Mucosa of rectum (tissue), 2 donors: ENCODE measurements at regions not wholly inside any gene's neighbourhood (a gene's known extent, or its start where the extent isn't known, plus 50 kb on each side); places are given as distances from the start of the nearest gene placed in this dataset.

Source experiments
- H3K27ac ChIP-seq, 2 donors: one replicate each; pipeline ENCODE4 v1.7.0; 2013; ENCODE audit warnings: inconsistent platforms in 2 of 2, low read depth in 2 of 2, low read length in 2 of 2
- H3K27me3 ChIP-seq, 2 donors: one replicate each; pipeline ENCODE4 v1.7.0; 2013; ENCODE audit warnings: low read length in 2 of 2; ENCODE audit not compliant: control insufficient read depth in 2 of 2, insufficient read depth in 2 of 2
- H3K36me3 ChIP-seq, 2 donors: one replicate each; pipeline ENCODE4 v1.7.0; 2013; ENCODE audit warnings: low read length in 2 of 2; ENCODE audit not compliant: control insufficient read depth in 2 of 2, insufficient read depth in 2 of 2
- H3K4me1 ChIP-seq, 2 donors: one replicate each; pipeline ENCODE4 v1.7.0; 2013; ENCODE audit warnings: low read length in 2 of 2, mild to moderate bottlenecking in 1 of 2; ENCODE audit not compliant: control insufficient read depth in 2 of 2, insufficient read depth in 2 of 2
- H3K4me3 ChIP-seq, 2 donors: one replicate each; pipeline ENCODE4 v1.7.0; 2013; ENCODE audit warnings: low read length in 2 of 2
- H3K9ac ChIP-seq, 2 donors: one replicate each; pipeline ENCODE4 v1.7.0; 2013; ENCODE audit warnings: low read length in 2 of 2, low read depth in 1 of 2, mild to moderate bottlenecking in 1 of 2
- H3K9me3 ChIP-seq, 2 donors: one replicate each; pipeline ENCODE4 v1.7.0; 2013; ENCODE audit warnings: low read length in 2 of 2; ENCODE audit not compliant: control insufficient read depth in 2 of 2
- donor health status: healthy.
- donor health status: Normal muscosa, but diverticular disease.

DNA sequence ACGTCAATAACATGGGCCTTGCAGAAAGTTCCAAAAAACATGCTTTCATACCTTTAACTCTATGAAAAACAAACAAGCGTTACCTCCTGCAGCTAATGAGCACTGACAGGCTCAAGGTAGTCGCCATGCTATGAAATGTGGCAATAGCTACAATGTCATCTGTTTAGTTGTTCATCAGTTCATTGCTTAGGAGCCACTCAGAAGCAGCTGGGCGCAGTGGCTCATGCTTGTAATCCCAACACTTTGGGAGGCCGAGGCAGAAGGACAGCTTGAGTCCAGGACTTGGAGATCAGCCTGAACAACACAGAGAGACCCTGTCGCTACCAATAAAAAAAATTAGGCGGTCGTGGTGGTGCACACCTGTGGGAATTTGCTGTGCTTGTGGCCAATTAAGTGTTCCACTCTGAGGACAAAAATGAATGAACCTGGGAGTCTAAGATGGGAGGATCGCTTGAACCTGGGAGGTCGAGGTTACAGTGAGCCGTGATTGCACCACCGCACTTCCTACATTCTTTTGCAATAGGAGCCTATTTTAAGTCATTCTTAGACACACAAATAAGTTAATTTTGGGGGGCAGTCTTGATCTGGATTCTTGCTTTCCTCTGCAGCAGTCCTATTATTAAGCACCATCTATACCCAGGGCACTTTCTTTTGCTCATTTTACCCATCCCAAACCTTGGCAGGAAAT lies 276.2 kb upstream of the KLF14 start:
- Histone ChIP-seq H3K36me3 (no peaks in the 10 kb centered on the region), H3K27me3 (no peaks in the 10 kb centered on the region), H3K27ac (no peak overlapping the region), H3K4me1 (peaks cover 19 to 29% of the 10 kb centered on the region in 2 donors), H3K9ac (no peak overlapping the region), H3K4me3 (no peak overlapping the region), H3K9me3 (no peaks in the 10 kb centered on the region)

GRCh38 chr7:131010717-131011431 lies 276.9 kb upstream of the KLF14 start:
- Histone ChIP-seq H3K27ac (no peak overlapping the region), H3K27me3 (no peaks in the 10 kb centered on the region), H3K4me3 (no peak overlapping the region), H3K9ac (no peak overlapping the region), H3K36me3 (no peaks in the 10 kb centered on the region), H3K4me1 (peaks cover 19 to 27% of the 10 kb centered on the region in 2 donors), H3K9me3 (no peaks in the 10 kb centered on the region)

DNA sequence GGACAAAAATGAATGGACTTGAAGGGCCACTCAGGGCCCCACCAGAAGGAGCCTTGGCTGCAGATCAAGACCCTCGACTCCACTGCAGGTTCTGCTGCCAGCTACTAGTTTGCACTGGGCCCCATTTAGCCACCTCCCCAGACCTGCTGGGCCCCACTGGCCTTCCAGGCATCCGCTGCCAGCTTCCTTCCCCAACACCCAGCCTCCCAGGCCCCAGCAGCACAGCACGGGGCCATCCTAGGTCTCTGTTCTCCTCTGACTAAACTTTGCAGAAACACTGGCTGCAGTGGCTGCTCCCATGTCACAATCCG lies 277.4 kb upstream of the KLF14 start:
- Histone ChIP-seq H3K4me1 (peaks cover 19 to 24% of the 10 kb centered on the region in 2 donors), H3K36me3 (no peaks in the 10 kb centered on the region), H3K9me3 (no peaks in the 10 kb centered on the region), H3K27me3 (no peaks in the 10 kb centered on the region), H3K27ac (no peak overlapping the region), H3K4me3 (no peak overlapping the region), H3K9ac (no peak overlapping the region)

GRCh38 chr7:131011976-131012375 lies 278.0 kb upstream of the KLF14 start:
- H3K27me3 ChIP-seq, result no peaks in the 10 kb centered on the region
- H3K4me1 ChIP-seq, result peaks cover 16 to 18% of the 10 kb centered on the region in 2 donors
- H3K27ac ChIP-seq, result peak overlapping the region in 1 of 2 donors; percentile 5
- H3K4me3 ChIP-seq, result no peak overlapping the region
- H3K9me3 ChIP-seq, result no peaks in the 10 kb centered on the region
- H3K36me3 ChIP-seq, result no peaks in the 10 kb centered on the region
- H3K9ac ChIP-seq, result no peak overlapping the region

DNA sequence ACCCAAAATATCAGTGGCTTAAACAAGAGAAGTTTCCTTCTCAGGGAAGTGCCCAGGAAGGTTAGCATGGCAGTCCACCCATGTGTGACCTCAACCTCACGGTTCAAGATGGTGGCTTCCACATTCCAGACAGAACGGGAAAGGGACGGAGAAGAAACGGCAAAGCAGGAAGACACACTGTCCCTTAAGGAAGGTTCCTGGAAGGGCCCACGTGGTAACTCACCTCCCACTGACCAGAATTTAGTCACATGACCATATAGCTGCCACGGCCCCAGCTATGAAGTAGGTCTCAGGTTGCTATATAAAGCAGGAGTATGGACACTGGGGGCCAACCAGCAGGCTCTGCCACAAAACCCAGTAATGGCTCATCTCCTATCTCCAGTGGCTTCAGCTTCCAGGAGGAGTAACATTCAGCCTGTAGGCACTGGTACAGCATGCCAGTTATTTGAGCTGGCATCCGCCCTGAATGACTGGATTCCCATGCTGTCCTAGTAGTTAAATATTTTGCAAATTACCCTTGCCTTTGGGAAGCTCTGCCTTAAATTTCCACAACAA lies 278.5 kb upstream of the KLF14 start:
- H3K27ac ChIP-seq, result peak overlapping the region; percentile 5 to 17
- no peak overlapping the region for H3K9ac ChIP-seq
- peaks cover 12 to 16% of the 10 kb centered on the region in 2 donors for H3K4me1 ChIP-seq
- no peaks in the 10 kb centered on the region for H3K27me3 ChIP-seq
- H3K36me3 ChIP-seq, result no peaks in the 10 kb centered on the region
- H3K4me3 ChIP-seq, result no peak overlapping the region
- H3K9me3 ChIP-seq, result no peaks in the 10 kb centered on the region

GRCh38 chr7:131013716-131014115 lies 279.7 kb upstream of the KLF14 start:
- no peaks in the 10 kb centered on the region for H3K36me3 ChIP-seq
- peaks cover 4 to 14% of the 10 kb centered on the region in 2 donors for H3K4me1 ChIP-seq
- no peaks in the 10 kb centered on the region for H3K9me3 ChIP-seq
- H3K27ac ChIP-seq, result no peak overlapping the region
- H3K9ac ChIP-seq, result no peak overlapping the region
- H3K4me3 ChIP-seq, result no peak overlapping the region
- no peaks in the 10 kb centered on the region for H3K27me3 ChIP-seq

DNA sequence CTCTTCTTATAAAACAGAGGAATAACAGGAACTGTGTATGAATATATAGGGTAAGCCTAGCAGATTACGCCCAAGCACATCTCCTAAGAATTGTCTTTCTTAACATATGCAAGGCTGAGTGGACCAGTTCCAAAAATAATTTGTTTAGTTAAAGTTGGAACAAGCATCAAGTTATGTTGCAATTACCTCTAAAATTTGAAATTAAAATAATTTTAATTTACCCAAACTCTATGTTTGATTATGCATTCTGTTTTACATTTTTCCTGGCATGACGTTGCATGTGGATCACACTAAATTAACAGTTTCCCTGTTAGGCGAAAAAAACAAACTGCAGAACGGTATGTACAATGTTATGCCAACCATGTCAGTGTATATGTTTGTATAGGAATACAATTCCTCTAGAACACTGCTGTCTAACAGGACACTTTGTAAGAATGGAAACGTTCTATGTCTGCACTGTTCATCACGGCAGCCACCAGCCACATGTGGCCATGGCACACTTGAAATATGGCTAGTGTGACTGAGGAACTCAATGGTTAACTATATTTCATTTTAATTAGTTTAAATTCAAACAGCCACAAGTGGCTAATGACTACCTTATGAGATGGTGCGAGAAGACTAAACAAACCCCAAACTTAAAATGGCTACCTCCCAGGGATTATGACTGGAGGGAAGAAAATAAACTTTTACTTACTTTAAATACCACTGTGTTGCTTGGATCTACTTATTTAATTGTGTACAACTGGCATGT lies 281.1 kb upstream of the KLF14 start:
- Histone ChIP-seq H3K27ac (no peak overlapping the region), H3K9me3 (no peaks in the 10 kb centered on the region), H3K9ac (no peak overlapping the region), H3K4me1 (peaks cover 4 to 14% of the 10 kb centered on the region in 2 donors), H3K4me3 (no peak overlapping the region), H3K36me3 (no peaks in the 10 kb centered on the region), H3K27me3 (no peaks in the 10 kb centered on the region)

GRCh38 chr7:131015657-131015958 lies 281.6 kb upstream of the KLF14 start:
- no peaks in the 10 kb centered on the region for H3K36me3 ChIP-seq
- no peak overlapping the region for H3K27ac ChIP-seq
- H3K27me3 ChIP-seq, result no peaks in the 10 kb centered on the region
- H3K9me3 ChIP-seq, result no peaks in the 10 kb centered on the region
- no peak overlapping the region for H3K4me3 ChIP-seq
- no peak overlapping the region for H3K9ac ChIP-seq
- H3K4me1 ChIP-seq, result peaks cover 4 to 14% of the 10 kb centered on the region in 2 donors

- Histone ChIP-seq H3K9ac (no peak overlapping the region), H3K4me1 (peaks cover 3 to 12% of the 10 kb centered on the region in 2 donors), H3K27me3 (no peaks in the 10 kb centered on the region), H3K27ac (no peak overlapping the region), H3K36me3 (no peaks in the 10 kb centered on the region), H3K9me3 (no peaks in the 10 kb centered on the region), H3K4me3 (no peak overlapping the region)
These were observed 282.2 kb upstream of the KLF14 start for GRCh38 chr7:131016230-131016629.

- H3K36me3 ChIP-seq, result no peaks in the 10 kb centered on the region
- H3K27ac ChIP-seq, result no peak overlapping the region
- no peaks in the 10 kb centered on the region for H3K27me3 ChIP-seq
- no peaks in the 10 kb centered on the region for H3K9me3 ChIP-seq
- H3K4me1 ChIP-seq, result no peaks in the 10 kb centered on the region
- no peak overlapping the region for H3K4me3 ChIP-seq
- H3K9ac ChIP-seq, result no peak overlapping the region
These were observed 285.3 kb upstream of the KLF14 start for GRCh38 chr7:131019351-131019750.
